GM12878 (cell line): ENCODE measurements at regions not wholly inside any gene's neighbourhood (a gene's known extent, or its start where the extent isn't known, plus 50 kb on each side); places are given as distances from the start of the nearest gene placed in this dataset.

ENCODE experiments used
- ATAC-seq: fragments of 200-7000 bp; cut with Tn5 transposase; 3 replicates; pipeline ENCODE4 v1.9.1; 2020; ENCODE audit warnings: mild to moderate bottlenecking, moderate library complexity
- BruUV-seq: library from RNA; stranded (reverse); fragments of 400-500 nt; replicated peaks from 2 replicates; lab custom pipeline; 2021; lab: Mats Ljungman, UMichigan
- CTCF ChIA-PET: fragments of 300-600 bp; sonication (Branson Sonifier 250); formaldehyde crosslinking; extraction: SDS; loops from one replicate; lab custom pipeline; 2021; ENCODE audit warnings: inconsistent platforms; lab: Yijun Ruan, JAX
- POLR2A ChIA-PET: fragments of 350-600 bp; formaldehyde crosslinking; extraction: SDS; loops from one replicate; lab custom pipeline; 2021; ENCODE audit warnings: inconsistent platforms; lab: Charles Lee
- RAD21 ChIA-PET: fragments of 300-600 bp; sonication (Branson Sonifier 250); formaldehyde crosslinking; loops from one replicate; lab custom pipeline; 2023; ENCODE audit warnings: antibody characterized with exemption; ENCODE audit not compliant: unreplicated experiment; lab: Charles Lee
- SMC1A ChIA-PET: fragments of 300-600 bp; sonication (Branson Sonifier 250); formaldehyde crosslinking; loops from one replicate; lab custom pipeline; 2023; ENCODE audit not compliant: unreplicated experiment, uncharacterized antibody; lab: Charles Lee
- DNase-seq: peaks from one replicate; pipeline ENCODE4 v3.0.0-alpha.2; 2011; ENCODE audit warnings: low read depth, low spot score
- FAIRE-seq: peaks from 3 replicates; lab custom pipeline; 2011; peaks lifted over from hg19 to GRCh38; lab: Jason Lieb, UNC
- H2AFZ ChIP-seq: 2 replicates; pipeline ENCODE4 v1.6.0; 2011; ENCODE audit warnings: low read depth, low read length, control low read depth; ENCODE audit not compliant: control insufficient read depth
- H3K27ac ChIP-seq: 2 replicates; pipeline ENCODE4 v1.5.1; 2011; ENCODE audit warnings: control low read depth; ENCODE audit not compliant: control insufficient read depth, insufficient read depth
- H3K27me3 ChIP-seq, 2 experiments: replicated peaks in 1 of 2; 2 replicates each; pipeline versions ENCODE4 v1.6.0 to v1.6.1; 2011; ENCODE audit warnings: low read length in 1 of 2; ENCODE audit not compliant: control insufficient read depth in 2 of 2, insufficient read depth in 2 of 2
- H3K36me3 ChIP-seq, 2 experiments: 2 replicates each; pipeline ENCODE4 v1.5.1; 2011; ENCODE audit warnings: low read length in 1 of 2; ENCODE audit not compliant: control insufficient read depth in 2 of 2, insufficient read depth in 2 of 2
- H3K4me1 ChIP-seq: 2 replicates; pipeline ENCODE4 v1.6.1; 2011; ENCODE audit warnings: mild to moderate bottlenecking, low read length, moderate library complexity, mixed read lengths; ENCODE audit not compliant: control insufficient read depth, insufficient read depth
- H3K4me2 ChIP-seq: 2 replicates; pipeline ENCODE4 v1.6.0; 2011; ENCODE audit warnings: control low read depth; ENCODE audit not compliant: control insufficient read depth, insufficient read depth
- H3K4me3 ChIP-seq: fragments of 200-600 bp; sonication (generic); 2 replicates; pipeline ENCODE4 v1.5.1; 2016
- H3K79me2 ChIP-seq: 2 replicates; pipeline ENCODE4 v1.6.0; 2011; ENCODE audit warnings: low read length; ENCODE audit not compliant: control insufficient read depth, insufficient read depth
- H3K9ac ChIP-seq: 2 replicates; pipeline ENCODE4 v1.8.0; 2011; ENCODE audit warnings: low read length, control low read depth, mixed read lengths; ENCODE audit not compliant: control insufficient read depth, insufficient read depth
- H3K9me3 ChIP-seq: replicated peaks from 3 replicates; pipeline ENCODE4 v1.5.1; 2011; ENCODE audit warnings: mild to moderate bottlenecking, low read length; ENCODE audit not compliant: control insufficient read depth, insufficient read depth
- H4K20me1 ChIP-seq: 2 replicates; pipeline ENCODE4 v1.6.0; 2011; ENCODE audit not compliant: control insufficient read depth, insufficient read depth
- ATF7 ChIP-seq: fragments of 450-650 bp; IDR thresholded peaks from 2 replicates; pipeline ENCODE4 v1.6.1; 2016; ENCODE audit warnings: low read depth, mild to moderate bottlenecking
- CEBPB ChIP-seq, 2 experiments: fragments of 150-350 bp in 1 of 2; IDR thresholded peaks; 2 replicates each; pipeline ENCODE4 v1.6.1; 2012 to 2014; ENCODE audit warnings: low read depth in 2 of 2, low read length in 2 of 2, borderline replicate concordance in 1 of 2, inconsistent platforms in 1 of 2
- CHD1 ChIP-seq: IDR thresholded peaks from 2 replicates; pipeline ENCODE4 v1.6.1; 2012; ENCODE audit warnings: low read depth, low read length, improper control_type of control experiment
- CREM ChIP-seq: IDR thresholded peaks from 2 replicates; pipeline ENCODE4 v1.6.1; 2014; ENCODE audit warnings: antibody characterized with exemption, low read depth
- EED ChIP-seq: sonication (generic); IDR thresholded peaks from 2 replicates; pipeline ENCODE4 v1.6.1; 2016; ENCODE audit warnings: antibody characterized with exemption, low read depth
- GABPA ChIP-seq: IDR thresholded peaks from 2 replicates; pipeline ENCODE4 v1.6.1; 2014; ENCODE audit warnings: antibody characterized with exemption, low read depth, mild to moderate bottlenecking, inconsistent platforms
- IKZF2 ChIP-seq, 2 experiments: fragments of 450-650 bp; IDR thresholded peaks; 2 replicates each; pipeline ENCODE4 v1.6.1; 2017; ENCODE audit warnings: mild to moderate bottlenecking in 2 of 2, moderate library complexity in 2 of 2
- IRF4 ChIP-seq: IDR thresholded peaks from 2 replicates; pipeline ENCODE4 v1.6.1; 2011; ENCODE audit warnings: low read depth, low read length
- PBX3 ChIP-seq: IDR thresholded peaks from 2 replicates; pipeline ENCODE4 v1.6.1; 2011; ENCODE audit warnings: mild to moderate bottlenecking, low read depth, low read length, moderate library complexity; ENCODE audit not compliant: insufficient replicate concordance
- POU2F2 ChIP-seq: IDR thresholded peaks from 3 replicates; pipeline ENCODE4 v1.6.1; 2011; ENCODE audit warnings: low read depth, mild to moderate bottlenecking, low read length, borderline replicate concordance
- RUNX3 ChIP-seq: IDR thresholded peaks from 2 replicates; pipeline ENCODE4 v1.6.1; 2012; ENCODE audit warnings: low read length, inconsistent platforms
- SREBF2 ChIP-seq: IDR thresholded peaks from 2 replicates; pipeline ENCODE4 v1.6.1; 2012; ENCODE audit warnings: mild to moderate bottlenecking, low read length
- TCF12 ChIP-seq: IDR thresholded peaks from 2 replicates; pipeline ENCODE4 v1.6.1; 2011; ENCODE audit warnings: low read depth, mild to moderate bottlenecking, low read length
- USF2 ChIP-seq: IDR thresholded peaks from 2 replicates; pipeline ENCODE4 v1.6.1; 2011; ENCODE audit warnings: low read depth, low read length, improper control_type of control experiment, borderline replicate concordance
- ZBED1 ChIP-seq: IDR thresholded peaks from 2 replicates; pipeline ENCODE4 v1.6.1; 2016; ENCODE audit warnings: borderline replicate concordance
- ZNF24 ChIP-seq: fragments of 450-650 bp; IDR thresholded peaks from 2 replicates; pipeline ENCODE4 v1.6.1; 2017; ENCODE audit warnings: antibody characterized with exemption, mild to moderate bottlenecking
- ZNF622 ChIP-seq: fragments of 450-650 bp; IDR thresholded peaks from 2 replicates; pipeline ENCODE4 v1.6.1; 2017; ENCODE audit warnings: mild to moderate bottlenecking, inconsistent platforms
- WGBS: methylation state at CpG from one replicate; pipeline ENCODE4 v1.1.6; 2016; ENCODE audit warnings: low lambda C conversion rate; ENCODE audit not compliant: insufficient replicate concordance, insufficient coverage; ENCODE audit errors: missing lambda C conversion rate; 5-methylcytosine and 5-hydroxymethylcytosine counted together
- in situ Hi-C: fragments of 300-500 bp; cut with MboI; formaldehyde crosslinking; loops from 9 replicates; pipeline ENCODE4 v1.14.3; 2018; ENCODE audit warnings: mixed read lengths
- intact Hi-C: fragments of 100-400 bp; cut with micrococcal nuclease; formaldehyde crosslinking; loops from one replicate; pipeline ENCODE4 v1.14.2; 2022; ENCODE audit not compliant: unreplicated experiment

DNA sequence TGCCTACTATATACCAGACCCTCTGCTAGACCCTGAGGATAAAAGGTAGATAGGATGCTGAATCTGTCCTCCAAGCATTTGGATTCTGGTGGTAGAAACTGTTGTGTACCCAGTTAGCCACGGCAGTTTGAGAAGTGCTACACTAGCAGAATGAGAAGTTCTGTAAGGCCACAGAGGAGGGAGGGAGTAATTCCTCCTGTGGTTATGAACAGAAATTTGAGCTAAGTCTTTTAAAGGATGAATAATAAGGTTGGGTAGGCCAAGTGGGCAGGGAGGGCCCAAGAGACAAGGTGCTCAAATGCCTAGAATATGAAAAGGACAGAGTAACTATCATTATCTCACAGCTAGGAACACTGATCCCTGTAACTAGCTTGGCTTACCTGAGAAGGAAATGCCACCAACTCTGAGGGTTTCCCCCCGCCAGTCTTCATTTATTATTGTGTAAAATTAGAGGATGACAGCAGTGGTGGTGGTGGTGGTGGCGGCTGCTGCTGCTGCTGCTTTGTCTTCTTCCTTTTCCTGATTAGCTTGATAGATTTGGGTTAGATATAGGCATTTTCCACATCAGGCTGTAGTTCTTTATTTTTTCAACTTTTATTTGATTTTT, 243.3 kb downstream of the PRL start:
- peak overlapping the region; percentile 33; the same call in 1 of the 2 replicates for H2AFZ ChIP-seq
- H3K27me3 ChIP-seq: no peaks in the 10 kb centered on the region
- H3K4me2 ChIP-seq: no peak overlapping the region
- H3K9ac ChIP-seq: no peak overlapping the region
- ChIA-PET CTCF (interaction anchor here (0.7 to 0.9 kb wide), 2 partner anchors 11 to 138 kb away, joined by 3 read pairs; no protein-coding TSS in a partner anchor), SMC1A (interaction anchor here (0.7 to 1.9 kb wide), 6 partner anchors 11 to 138 kb away, joined by 3 to 7 read pairs (median 4); no protein-coding TSS in a partner anchor), RAD21 (interaction anchor here (0.9 to 1.2 kb wide), 2 partner anchors 25 to 28 kb away, joined by 3 to 7 read pairs; no protein-coding TSS in a partner anchor), POLR2A (interaction anchor here (0.6 to 1.2 kb wide), 5 partner anchors 18 to 605 kb away, joined by 3 to 6 read pairs (median 4); no protein-coding TSS in a partner anchor)
- H3K4me3 ChIP-seq: no peak overlapping the region
- no peak for TF ChIP-seq CHD1
- peak in 1 of 2 experiments; percentile 12; a peak in 1 of 4 replicates for TF ChIP-seq IKZF2 (IDR thresholded peaks at IDR 0.05)
- peak; percentile 44 for TF ChIP-seq RUNX3
- no peak for TF ChIP-seq GABPA
- TF ChIP-seq EED: 0 out of 2 replicates have a peak, but pooled peaks have one; percentile 37
- ATAC-seq: peak; percentile 37; the same call in 1 of the 3 replicates
- DNase-seq: no peak
- H3K27ac ChIP-seq: no peak overlapping the region
- no peaks in the 10 kb centered on the region for H3K4me1 ChIP-seq
- H3K79me2 ChIP-seq: no peaks in the 10 kb centered on the region
- H3K36me3 ChIP-seq: no peaks in the 10 kb centered on the region
- H4K20me1 ChIP-seq: no peaks in the 10 kb centered on the region
- intact Hi-C loops: no loop called here
- WGBS: 0% methylated on average over 3 of the region's 3 CpGs
- BruUV-seq: no TSS peak
- in situ Hi-C loops: no loop called here
- no peak for FAIRE-seq
- H3K9me3 ChIP-seq: no peaks in the 10 kb centered on the region; the same call in 1 of the 3 replicates

DNA sequence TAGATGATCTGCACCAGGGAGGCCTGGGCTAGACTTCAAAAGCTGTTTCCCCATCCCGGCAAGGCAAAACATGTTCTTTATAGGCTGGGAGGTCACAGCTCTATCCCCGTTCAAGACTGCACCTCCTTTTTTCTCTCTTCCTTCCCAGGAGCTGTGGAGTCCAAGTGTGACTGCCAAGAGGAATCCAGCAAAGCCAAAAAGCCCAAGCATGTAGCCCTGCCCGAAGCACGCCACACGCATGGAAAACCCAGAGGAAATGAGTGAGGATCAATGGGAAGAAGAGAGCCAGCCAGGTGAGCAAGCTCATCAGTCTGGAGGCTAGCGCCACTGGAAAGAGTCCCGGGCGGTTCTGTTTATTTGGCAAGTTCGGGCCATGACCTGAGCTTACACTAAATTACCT, 240.4 kb downstream of the PRL start:
- H3K4me2 ChIP-seq: no peak overlapping the region
- no peaks in the 10 kb centered on the region for H3K27me3 ChIP-seq
- no peaks in the 10 kb centered on the region for H3K79me2 ChIP-seq
- DNase-seq (no peak), FAIRE-seq (no peak), ATAC-seq (no peak)
- peaks cover 7% of the 10 kb centered on the region for H3K4me1 ChIP-seq
- 80% methylated on average over 9 of the region's 9 CpGs for WGBS
- SMC1A ChIA-PET: interaction anchor here (0.6 to 1.0 kb wide), 4 partner anchors 10 to 85 kb away, joined by 3 read pairs; no protein-coding TSS in a partner anchor
- RAD21 ChIA-PET: interaction anchor here (1.4 kb wide), 1 partner anchor 8 kb away, joined by 4 read pairs; no protein-coding TSS in a partner anchor
- no peaks in the 10 kb centered on the region for H3K36me3 ChIP-seq
- CTCF ChIA-PET: no interaction called here
- H3K27ac ChIP-seq: no peak overlapping the region
- in situ Hi-C loops (no loop called here), intact Hi-C loops (no loop called here)
- H3K4me3 ChIP-seq: no peak overlapping the region
- POLR2A ChIA-PET: interaction anchor here (1.0 kb wide), 1 partner anchor 10 kb away, joined by 3 read pairs; no protein-coding TSS in a partner anchor
- no peaks in the 10 kb centered on the region; the same call in 1 of the 3 replicates for H3K9me3 ChIP-seq
- no peak overlapping the region for H3K9ac ChIP-seq
- no TSS peak for BruUV-seq
- H4K20me1 ChIP-seq: no peaks in the 10 kb centered on the region
- H2AFZ ChIP-seq: no peak overlapping the region
- TF ChIP-seq SREBF2 (no peak), ATF7 (no peak), PBX3 (no peak), POU2F2 (no peak), ZBED1 (no peak), ZNF24 (no peak), CREM (no peak), USF2 (no peak), ZNF622 (no peak), CEBPB (IDR thresholded peaks at IDR 0.05; ENCODE audit: borderline replicate concordance in 1 of 2, low read depth in 2 of 2, low read length in 2 of 2) (no peak), GABPA (no peak), TCF12 (no peak), IRF4 (no peak)
